Dendritic cell treated with granulocyte-macrophage colony-stimulating factor and Interleukin-4, amounts not matched to agents 40 ng/mL and 50 ng/mL, for 4 days (primary cell): ENCODE measurements at regions not wholly inside any gene's neighbourhood (a gene's known extent, or its start where the extent isn't known, plus 50 kb on each side); places are given as distances from the start of the nearest gene placed in this dataset.
"Not testable (repeated sequence)": the region's sequence is repeated elsewhere in the genome, so short reads cannot be mapped to it uniquely, and the experiment has no call there.

Source experiments
- H3K27ac Mint-ChIP-seq: one replicate; pipeline ENCODE4 v1.8.0; 2022; ENCODE audit warnings: mild to moderate bottlenecking, mixed read lengths
- H3K27me3 Mint-ChIP-seq: one replicate; pipeline ENCODE4 v1.8.0; 2022; ENCODE audit warnings: mild to moderate bottlenecking, mixed read lengths
- H3K36me3 Mint-ChIP-seq: one replicate; pipeline ENCODE4 v1.8.0; 2022; ENCODE audit warnings: low read depth, mixed read lengths
- H3K4me1 Mint-ChIP-seq: one replicate; pipeline ENCODE4 v1.8.0; 2022; ENCODE audit warnings: low read depth, mixed read lengths
- H3K4me3 Mint-ChIP-seq: one replicate; pipeline ENCODE4 v1.8.0; 2022; ENCODE audit warnings: mild to moderate bottlenecking, moderate library complexity, mixed read lengths
- H3K9me3 Mint-ChIP-seq: one replicate; pipeline ENCODE4 v1.8.0; 2022; ENCODE audit warnings: mixed read lengths
- intact Hi-C: fragments of 100-400 bp; cut with micrococcal nuclease; formaldehyde crosslinking; loops from one replicate; pipeline ENCODE4 v1.15.0; 2022

DNA sequence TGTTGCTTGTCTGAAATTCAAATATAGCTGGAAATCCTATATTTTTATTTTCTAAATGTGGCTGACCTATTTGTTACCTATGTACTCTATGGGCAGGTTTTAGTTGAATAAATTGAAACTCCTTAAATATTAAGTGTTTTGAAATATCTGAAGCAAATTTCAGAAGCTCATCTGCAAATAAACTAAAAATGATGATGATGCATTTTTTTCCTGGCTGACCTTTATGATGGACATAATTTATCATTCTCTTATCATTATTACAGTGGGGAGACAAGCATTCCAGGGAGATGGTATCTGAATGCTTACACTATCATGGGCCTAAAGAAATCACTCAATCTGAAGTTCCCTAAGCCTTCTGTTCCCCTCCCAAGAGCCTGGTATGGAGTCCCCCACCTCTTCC, 1225.2 kb downstream of the AACS start:
- no peak overlapping the region for H3K27ac Mint-ChIP-seq
- H3K4me1 Mint-ChIP-seq, result no peaks in the 10 kb centered on the region
- H3K4me3 Mint-ChIP-seq, result no peak overlapping the region

DNA sequence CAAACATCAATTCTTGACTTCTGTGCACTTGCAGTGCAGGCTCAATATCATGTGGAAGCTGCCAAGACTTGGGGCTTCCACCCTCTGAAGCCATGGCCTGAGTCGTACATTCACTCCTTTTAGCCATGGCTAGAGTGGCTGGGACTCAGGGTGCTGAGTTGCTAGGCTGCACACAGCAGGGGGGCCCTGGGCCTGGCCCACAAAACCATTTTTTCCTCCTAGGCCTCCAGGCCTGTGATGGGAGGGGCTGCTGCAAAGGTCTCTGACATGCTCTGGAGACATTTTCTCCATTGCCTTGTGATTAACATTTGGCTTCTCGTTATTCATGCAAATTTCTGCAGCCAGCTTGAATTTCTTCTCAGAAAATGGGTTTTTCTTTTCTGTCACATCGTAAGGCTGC, 1226.8 kb downstream of the AACS start:
- H3K4me1 Mint-ChIP-seq, intact Hi-C loops, H3K4me3 Mint-ChIP-seq, H3K27ac Mint-ChIP-seq, H3K27me3 Mint-ChIP-seq, H3K36me3 Mint-ChIP-seq: not testable (repeated sequence)
- peaks cover 66% of the 10 kb centered on the region for H3K9me3 Mint-ChIP-seq

More for the DNA sequence above, 1225.2 kb downstream of the AACS start:
- Mint-ChIP-seq H3K36me3 (no peaks in the 10 kb centered on the region), H3K9me3 (peaks cover 57% of the 10 kb centered on the region), H3K27me3 (no peaks in the 10 kb centered on the region)
- intact Hi-C loops, result no loop called here

DNA sequence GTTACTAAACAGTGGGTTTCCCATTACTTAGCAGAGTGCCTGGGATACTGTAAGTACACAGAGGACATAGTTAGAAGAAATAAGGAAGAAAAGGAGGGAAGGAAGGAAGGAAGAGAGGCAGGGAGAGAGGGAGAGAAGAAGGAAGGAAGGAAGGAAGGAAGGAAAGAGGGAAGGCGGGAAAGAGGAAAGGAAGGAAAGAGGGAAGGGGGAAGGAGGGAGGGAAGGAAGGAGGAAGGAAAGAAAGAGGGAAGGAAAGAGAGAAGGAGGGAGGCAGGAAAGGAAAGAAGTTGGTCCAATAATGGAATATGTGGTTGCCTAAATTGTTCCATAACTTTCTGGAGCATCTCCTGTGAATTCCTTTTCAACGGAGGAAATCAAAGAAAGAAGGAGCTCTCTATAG, 1230.4 kb downstream of the AACS start:
- no peak overlapping the region for H3K4me3 Mint-ChIP-seq
- peaks cover 67% of the 10 kb centered on the region for H3K9me3 Mint-ChIP-seq
- H3K4me1 Mint-ChIP-seq, result no peaks in the 10 kb centered on the region
- no peak overlapping the region for H3K27ac Mint-ChIP-seq
- no peaks in the 10 kb centered on the region for H3K27me3 Mint-ChIP-seq
- intact Hi-C loops, result no loop called here
- H3K36me3 Mint-ChIP-seq, result no peaks in the 10 kb centered on the region

DNA sequence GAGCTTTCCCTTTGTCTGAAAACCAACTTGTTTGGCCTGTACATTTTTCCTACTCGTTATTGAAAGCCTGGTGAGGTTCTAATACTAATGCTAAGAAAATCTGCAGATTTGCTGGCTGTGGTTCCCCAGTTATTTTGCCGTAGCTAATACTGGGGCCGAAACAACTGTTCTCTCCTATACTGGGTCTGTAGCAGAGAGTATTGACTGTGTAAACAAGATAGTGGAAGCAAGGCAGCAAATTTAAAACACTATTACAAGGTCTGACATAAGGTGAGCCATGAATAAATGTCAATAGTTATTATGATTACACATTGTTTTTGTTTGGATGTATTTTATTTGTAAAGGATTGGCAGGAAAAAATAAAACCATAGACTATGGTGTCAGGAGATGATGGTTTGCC, 1244.0 kb downstream of the AACS start:
- Mint-ChIP-seq H3K27me3 (no peaks in the 10 kb centered on the region), H3K4me3 (no peak overlapping the region), H3K9me3 (peaks cover 35% of the 10 kb centered on the region), H3K27ac (no peak overlapping the region), H3K4me1 (no peaks in the 10 kb centered on the region), H3K36me3 (no peaks in the 10 kb centered on the region)
- intact Hi-C loops, result no loop called here

DNA sequence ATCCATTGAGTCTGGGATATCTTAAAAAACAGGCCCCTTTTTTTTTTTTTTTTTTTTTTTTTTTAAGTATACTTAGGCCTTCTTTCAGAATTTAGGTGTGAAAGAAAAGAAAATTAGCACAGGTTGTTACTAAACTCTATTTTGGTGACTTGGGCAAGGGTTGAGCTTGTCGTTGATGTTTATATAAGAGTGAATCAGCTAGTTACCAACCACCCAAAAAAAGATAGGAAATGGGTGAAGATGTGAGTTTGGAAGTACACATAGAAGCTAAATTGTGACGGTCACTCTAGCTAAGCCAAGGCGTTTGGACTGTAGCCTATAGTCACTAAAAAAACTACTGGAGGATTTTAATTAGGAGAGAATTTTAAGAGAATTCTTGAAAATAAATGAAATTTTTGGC, 1247.2 kb downstream of the AACS start:
- intact Hi-C loops, result no loop called here
- no peak overlapping the region for H3K27ac Mint-ChIP-seq
- H3K4me3 Mint-ChIP-seq, result no peak overlapping the region
- H3K27me3 Mint-ChIP-seq, result no peaks in the 10 kb centered on the region
- H3K4me1 Mint-ChIP-seq, result no peaks in the 10 kb centered on the region
- peaks cover 28% of the 10 kb centered on the region for H3K9me3 Mint-ChIP-seq
- H3K36me3 Mint-ChIP-seq, result no peaks in the 10 kb centered on the region

DNA sequence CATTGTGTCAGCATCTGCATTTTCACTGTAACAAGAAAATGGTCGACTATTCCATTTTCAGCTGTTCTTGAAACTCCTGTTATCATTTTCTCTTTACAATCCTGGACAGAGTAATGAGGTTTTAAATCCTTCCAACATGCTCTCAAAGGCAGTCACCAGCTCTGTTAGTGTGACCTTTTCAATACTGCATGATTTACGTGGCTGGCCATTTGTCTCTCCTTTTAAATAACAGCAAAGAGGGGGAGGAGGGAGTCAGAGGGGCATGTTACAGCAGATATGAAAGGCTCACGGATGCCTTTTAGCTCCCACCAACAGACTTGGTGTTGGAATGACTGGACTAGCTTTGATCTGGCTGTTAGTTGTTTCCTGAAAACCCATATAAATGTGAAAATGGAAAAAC, 1251.2 kb downstream of the AACS start:
- Mint-ChIP-seq H3K36me3 (no peaks in the 10 kb centered on the region), H3K4me1 (no peaks in the 10 kb centered on the region), H3K9me3 (peaks cover 11% of the 10 kb centered on the region), H3K27ac (no peak overlapping the region), H3K4me3 (no peak overlapping the region), H3K27me3 (no peaks in the 10 kb centered on the region)
- intact Hi-C loops, result no loop called here

DNA sequence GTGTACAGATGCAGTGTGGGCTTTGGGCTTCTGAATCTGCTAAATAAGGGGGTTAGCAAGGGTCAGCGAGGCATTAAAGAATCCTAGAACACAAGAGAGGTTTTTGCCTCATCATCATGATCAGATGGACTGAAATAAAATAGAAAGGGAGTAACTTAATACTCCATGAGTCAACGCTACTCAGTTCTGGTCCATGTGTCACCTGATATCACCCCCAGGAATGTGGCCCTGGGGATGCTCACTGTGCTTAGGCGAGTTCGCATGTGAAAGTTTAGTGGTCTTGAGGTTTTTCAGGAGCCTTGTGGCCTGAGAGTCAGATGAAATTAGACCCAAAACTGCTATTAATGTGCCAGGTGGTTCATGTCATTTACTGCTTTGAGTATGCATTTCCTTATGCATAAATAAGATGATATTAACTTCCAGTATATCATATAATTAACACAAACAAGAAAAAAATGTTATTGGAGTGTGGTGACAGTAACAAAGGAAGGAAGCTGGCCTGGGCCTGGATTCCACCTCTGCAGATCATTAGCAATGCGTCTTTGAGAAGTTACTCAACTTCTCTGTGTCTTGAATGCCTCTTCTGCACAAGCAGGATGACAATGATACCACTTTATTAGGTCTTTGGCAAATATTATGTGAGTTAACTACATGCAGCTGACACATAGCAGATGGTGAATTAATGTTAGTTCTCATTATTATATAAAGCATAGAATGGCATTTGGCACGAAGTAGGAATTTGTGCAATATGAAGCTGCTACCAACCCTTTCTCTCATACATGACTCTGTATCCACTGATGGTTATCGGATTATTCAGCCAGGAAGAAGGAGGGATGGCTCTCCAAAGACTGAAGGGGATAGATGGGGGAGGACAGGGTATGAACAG, 1272.6 kb downstream of the AACS start:
- H3K27ac Mint-ChIP-seq, result no peak overlapping the region
- H3K27me3 Mint-ChIP-seq, result no peaks in the 10 kb centered on the region
- H3K4me1 Mint-ChIP-seq, result no peaks in the 10 kb centered on the region
- peaks cover 25% of the 10 kb centered on the region for H3K9me3 Mint-ChIP-seq
- no peaks in the 10 kb centered on the region for H3K36me3 Mint-ChIP-seq
- no peak overlapping the region for H3K4me3 Mint-ChIP-seq
- intact Hi-C loops, result no loop called here

DNA sequence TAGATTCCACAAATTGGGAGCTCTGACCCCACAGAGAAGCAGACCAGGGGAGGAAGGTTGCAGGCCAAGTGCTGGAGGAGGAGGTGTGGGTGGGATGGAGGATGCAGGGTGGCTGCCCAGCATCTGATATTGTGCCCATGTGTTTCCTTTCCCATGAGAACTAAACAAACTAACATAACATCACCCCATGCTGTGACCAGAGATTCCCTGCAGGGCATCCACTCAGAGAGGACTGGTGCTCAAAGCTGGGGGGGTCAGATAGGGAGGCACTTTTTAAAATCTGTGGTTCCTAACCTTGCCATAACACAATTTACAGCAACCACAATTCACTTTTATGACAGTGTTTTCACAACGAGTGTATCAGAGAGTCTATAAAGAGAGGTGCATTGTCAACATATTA, 1277.6 kb downstream of the AACS start:
- H3K4me3 Mint-ChIP-seq, result no peak overlapping the region
- no peaks in the 10 kb centered on the region for H3K36me3 Mint-ChIP-seq
- intact Hi-C loops, result no loop called here
- no peaks in the 10 kb centered on the region for H3K27me3 Mint-ChIP-seq
- no peak overlapping the region for H3K27ac Mint-ChIP-seq
- H3K9me3 Mint-ChIP-seq, result peaks cover 14% of the 10 kb centered on the region
- H3K4me1 Mint-ChIP-seq, result no peaks in the 10 kb centered on the region

DNA sequence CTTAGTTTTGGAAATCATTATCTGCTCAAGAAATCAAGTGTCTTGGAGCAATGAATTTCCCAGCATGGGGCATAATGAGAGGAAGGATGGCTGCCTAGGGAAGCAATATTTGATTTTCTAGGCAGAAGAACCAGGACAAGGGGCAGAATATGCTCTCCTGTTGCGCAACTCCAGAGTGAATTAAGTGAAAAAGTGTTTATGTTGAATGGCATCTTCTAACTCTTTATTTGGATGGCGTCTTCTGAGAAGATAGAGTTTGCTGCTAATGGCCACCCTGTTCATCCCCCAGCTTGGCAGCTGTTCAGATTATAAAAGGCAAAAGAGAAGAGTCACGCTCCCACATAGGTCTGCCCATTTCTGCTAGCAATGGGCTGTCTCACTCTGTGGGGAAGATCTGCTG, 1278.1 kb downstream of the AACS start:
- Mint-ChIP-seq H3K4me1 (no peaks in the 10 kb centered on the region), H3K9me3 (peaks cover 14% of the 10 kb centered on the region), H3K27ac (no peak overlapping the region), H3K27me3 (no peaks in the 10 kb centered on the region), H3K4me3 (no peak overlapping the region), H3K36me3 (no peaks in the 10 kb centered on the region)
- intact Hi-C loops, result no loop called here

DNA sequence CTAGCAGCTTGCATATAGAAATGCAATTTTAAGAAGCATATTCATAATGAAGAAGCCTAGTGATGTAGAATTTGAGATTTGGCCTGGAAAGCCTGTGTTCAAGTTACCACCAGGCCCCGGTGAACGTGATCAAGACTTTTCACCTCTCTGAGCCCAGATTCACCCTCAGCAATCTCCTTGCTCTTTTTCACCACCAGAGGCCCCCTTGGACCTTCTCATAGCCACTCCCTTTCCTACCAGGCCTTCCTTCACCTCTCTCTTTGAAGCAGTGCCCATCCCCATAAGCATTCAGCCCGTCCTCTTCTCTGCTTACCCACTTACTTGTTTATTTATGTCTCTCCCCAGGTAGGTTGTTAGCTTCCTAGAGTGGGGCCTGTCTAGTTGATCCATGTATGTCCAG, 1280.9 kb downstream of the AACS start:
- peaks cover 7% of the 10 kb centered on the region for H3K9me3 Mint-ChIP-seq
- H3K4me1 Mint-ChIP-seq, result no peaks in the 10 kb centered on the region
- intact Hi-C loops, result no loop called here
- H3K36me3 Mint-ChIP-seq, result no peaks in the 10 kb centered on the region
- H3K27ac Mint-ChIP-seq, result no peak overlapping the region
- H3K27me3 Mint-ChIP-seq, result no peaks in the 10 kb centered on the region
- H3K4me3 Mint-ChIP-seq, result no peak overlapping the region

DNA sequence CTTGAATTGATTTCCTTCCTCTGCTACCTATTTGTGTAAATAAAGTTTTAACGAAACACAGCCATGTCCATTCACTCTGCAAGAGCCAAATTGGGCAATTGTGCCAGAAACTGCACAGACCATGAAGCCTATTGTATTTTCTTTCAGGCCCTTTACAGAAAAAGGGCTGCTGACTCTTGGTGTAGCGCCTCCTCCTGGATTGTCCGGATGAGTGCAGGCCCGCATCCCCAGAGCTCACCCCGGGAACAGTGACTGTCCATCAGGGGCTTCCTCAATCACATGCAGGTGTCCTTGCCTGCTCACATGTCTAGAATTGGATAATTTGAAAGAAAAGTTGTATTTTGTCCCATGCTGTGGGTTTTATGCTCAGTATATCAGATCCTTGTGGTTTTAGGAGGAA, 1282.2 kb downstream of the AACS start:
- intact Hi-C loops, result no loop called here
- Mint-ChIP-seq H3K27me3 (no peaks in the 10 kb centered on the region), H3K27ac (no peak overlapping the region), H3K36me3 (no peaks in the 10 kb centered on the region), H3K4me3 (no peak overlapping the region), H3K9me3 (peaks cover 15% of the 10 kb centered on the region), H3K4me1 (no peaks in the 10 kb centered on the region)

DNA sequence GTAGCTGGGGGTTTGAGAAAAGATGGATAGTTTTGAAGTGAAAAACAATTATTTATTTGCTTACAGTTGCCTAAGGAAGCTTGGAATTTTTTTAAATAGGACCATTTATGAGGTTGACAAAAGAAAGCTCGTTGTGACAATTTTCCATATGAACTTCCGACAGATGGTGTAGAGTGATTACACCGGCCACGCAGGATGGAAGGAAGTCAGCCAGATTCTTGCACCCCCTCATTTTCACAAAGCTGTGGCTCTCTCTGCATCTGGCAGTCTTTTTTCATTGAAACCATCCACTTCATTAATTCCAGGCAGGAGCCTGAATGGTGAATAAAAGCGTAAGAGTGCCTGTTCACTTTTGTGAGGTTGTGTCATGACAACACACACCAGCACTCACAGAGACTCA, 1284.1 kb downstream of the AACS start:
- Mint-ChIP-seq H3K4me3 (no peak overlapping the region), H3K27me3 (no peaks in the 10 kb centered on the region), H3K9me3 (peaks cover 30% of the 10 kb centered on the region), H3K27ac (no peak overlapping the region), H3K36me3 (no peaks in the 10 kb centered on the region), H3K4me1 (no peaks in the 10 kb centered on the region)
- intact Hi-C loops, result no loop called here

DNA sequence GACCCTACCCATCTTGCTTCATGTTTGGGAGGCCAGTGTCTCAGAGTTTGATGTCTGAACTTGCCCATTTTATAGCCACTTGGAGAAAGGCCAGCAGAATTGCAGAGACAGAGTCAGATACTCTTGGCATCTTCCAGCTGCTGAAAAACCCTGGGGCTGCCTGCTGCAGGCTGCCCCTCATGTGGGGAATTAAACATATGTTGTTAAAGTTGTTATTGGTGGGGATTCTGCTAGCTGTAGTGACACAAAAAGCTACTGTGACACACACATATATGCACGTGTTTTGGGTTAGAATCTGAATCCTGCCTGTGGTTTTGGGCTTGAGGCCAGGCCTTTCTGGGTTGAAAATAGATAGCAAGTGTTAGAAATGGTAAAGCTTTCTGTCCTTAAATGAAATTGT, 1288.4 kb downstream of the AACS start:
- Mint-ChIP-seq H3K27me3 (no peaks in the 10 kb centered on the region), H3K9me3 (peaks cover 58% of the 10 kb centered on the region), H3K36me3 (no peaks in the 10 kb centered on the region), H3K27ac (no peak overlapping the region), H3K4me3 (no peak overlapping the region), H3K4me1 (no peaks in the 10 kb centered on the region)
- intact Hi-C loops, result no loop called here

DNA sequence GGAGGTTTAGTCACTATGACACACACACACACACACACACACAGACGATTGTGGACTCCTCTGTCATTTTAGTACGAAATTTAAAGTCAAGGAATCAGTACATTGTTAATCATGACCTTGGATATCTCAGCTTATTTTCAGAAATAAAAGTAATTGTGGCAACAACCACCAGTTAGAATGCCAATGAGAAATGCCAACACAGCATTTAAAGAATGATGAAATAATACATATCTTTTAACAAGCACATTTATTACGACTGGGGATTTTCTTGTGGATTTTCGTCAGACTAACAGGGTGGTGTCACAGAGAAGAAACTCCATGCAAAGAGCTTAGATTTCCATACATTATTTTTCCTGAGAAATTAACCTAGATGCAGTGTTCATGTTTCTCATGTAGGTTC, 1289.4 kb downstream of the AACS start:
- no peaks in the 10 kb centered on the region for H3K4me1 Mint-ChIP-seq
- no peaks in the 10 kb centered on the region for H3K36me3 Mint-ChIP-seq
- H3K27me3 Mint-ChIP-seq, result no peaks in the 10 kb centered on the region
- H3K27ac Mint-ChIP-seq, result no peak overlapping the region
- intact Hi-C loops, result no loop called here
- H3K4me3 Mint-ChIP-seq, result no peak overlapping the region
- H3K9me3 Mint-ChIP-seq, result peaks cover 68% of the 10 kb centered on the region

DNA sequence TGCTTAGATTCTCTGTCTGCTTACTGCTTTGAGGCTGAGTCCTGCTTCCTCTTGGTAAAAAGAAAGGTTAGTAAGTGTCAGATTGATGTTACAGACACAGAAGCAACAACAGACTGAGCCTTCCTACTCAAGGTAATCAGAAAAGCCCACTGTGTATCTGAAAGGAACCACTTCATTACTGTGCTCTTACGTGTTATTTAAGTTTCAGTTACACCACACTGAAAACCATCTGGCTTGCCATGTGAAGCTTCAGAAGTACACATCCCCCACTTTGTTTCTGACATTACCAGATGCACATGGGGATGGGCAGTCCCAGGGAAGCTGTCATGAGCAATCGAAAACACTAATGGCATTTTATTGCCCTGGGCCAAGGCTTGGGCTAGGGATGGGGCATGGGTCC, 1290.1 kb downstream of the AACS start:
- Mint-ChIP-seq H3K36me3 (no peaks in the 10 kb centered on the region), H3K27me3 (no peaks in the 10 kb centered on the region), H3K4me1 (no peaks in the 10 kb centered on the region), H3K4me3 (no peak overlapping the region), H3K27ac (no peak overlapping the region), H3K9me3 (peaks cover 75% of the 10 kb centered on the region)
- intact Hi-C loops, result no loop called here
